Lung (tissue), 11 donors: ENCODE measurements at regions not wholly inside any gene's neighbourhood (a gene's known extent, or its start where the extent isn't known, plus 50 kb on each side); places are given as distances from the start of the nearest gene placed in this dataset.

Experiments used
- ATAC-seq: fragments of 200-7000 bp; cut with Tn5 transposase; one replicate; pipeline ENCODE4 v1.9.1; 2020; ENCODE audit warnings: moderate number of reproducible peaks; ENCODE audit not compliant: insufficient read depth, low FRiP score
- DNase-seq, 3 donors: peaks; one replicate each; pipeline ENCODE4 v3.0.0-alpha.2; 2013 to 2017
- H3K27ac ChIP-seq, 2 donors: one replicate each; pipeline ENCODE4 v1.5.1; 2013; ENCODE audit warnings: mild to moderate bottlenecking in 2 of 2, moderate library complexity in 2 of 2, control low read depth in 1 of 2, inconsistent platforms in 1 of 2, low read depth in 1 of 2, low read length in 1 of 2
- H3K27me3 ChIP-seq, 3 donors: one replicate each; pipeline ENCODE4 v1.5.1; 2013; ENCODE audit warnings: low read length in 2 of 3; ENCODE audit not compliant: control insufficient read depth in 3 of 3, insufficient read depth in 3 of 3
- H3K36me3 ChIP-seq, 4 donors: one replicate each; pipeline ENCODE4 v1.5.1; 2013; ENCODE audit warnings: low read length in 4 of 4, mild to moderate bottlenecking in 1 of 4, moderate library complexity in 1 of 4; ENCODE audit not compliant: control insufficient read depth in 4 of 4, insufficient read depth in 4 of 4
- H3K4me1 ChIP-seq, 5 donors: one replicate each; pipeline ENCODE4 v1.5.1; 2013; ENCODE audit warnings: low read length in 5 of 5, mild to moderate bottlenecking in 2 of 5, moderate library complexity in 1 of 5; ENCODE audit not compliant: control insufficient read depth in 5 of 5, insufficient read depth in 5 of 5
- H3K4me3 ChIP-seq: one replicate; pipeline ENCODE4 v1.5.1; 2013; ENCODE audit warnings: mild to moderate bottlenecking, control low read depth, moderate library complexity
- H3K9ac ChIP-seq, 2 donors: one replicate each; pipeline ENCODE4 v1.5.1; 2013; ENCODE audit warnings: low read length in 2 of 2, control low read depth in 1 of 2; ENCODE audit not compliant: insufficient read depth in 1 of 2
- H3K9me3 ChIP-seq, 4 donors: one replicate each; pipeline ENCODE4 v1.5.1; 2013; ENCODE audit warnings: low read length in 3 of 4, mild to moderate bottlenecking in 1 of 4, moderate library complexity in 1 of 4; ENCODE audit not compliant: control insufficient read depth in 4 of 4, insufficient read depth in 3 of 4
- CTCF ChIP-seq: IDR thresholded peaks from 2 replicates; pipeline ENCODE4 v1.5.1; 2012; ENCODE audit warnings: mild to moderate bottlenecking; ENCODE audit errors: control extremely low read depth, extremely low read depth
- WGBS, 2 donors: extraction: QIAGEN DNeasy Blood & Tissue Kit; methylation state at CpG; one replicate each; pipeline ENCODE4 v1.1.7; 2013; 5-methylcytosine and 5-hydroxymethylcytosine counted together
- donor health status: control.
- donor health status: control.
- donor health status: Bipolar disorder and iron deficiency.
- donor health status: healthy.
- donor health status: DM: yes; HTN: yes; CAD: no.

GRCh38 chr12:124623344-124624035 lies 56.1 kb upstream of the NCOR2 start:
- H3K4me1 ChIP-seq, result peaks cover 0 to 23% (median 13%) of the 10 kb centered on the region in 5 donors
- no peak overlapping the region for H3K4me3 ChIP-seq
- no peak overlapping the region for H3K9ac ChIP-seq
- ATAC-seq (no peak), DNase-seq (no peak)
- H3K36me3 ChIP-seq, result no peaks in the 10 kb centered on the region
- no peak for TF ChIP-seq CTCF
- H3K9me3 ChIP-seq, result no peaks in the 10 kb centered on the region
- WGBS, 2 donors, result 93 to 94% methylated on average over 14 of the region's 14 CpGs
- no peaks in the 10 kb centered on the region for H3K27me3 ChIP-seq
- H3K27ac ChIP-seq, result no peak overlapping the region

DNA sequence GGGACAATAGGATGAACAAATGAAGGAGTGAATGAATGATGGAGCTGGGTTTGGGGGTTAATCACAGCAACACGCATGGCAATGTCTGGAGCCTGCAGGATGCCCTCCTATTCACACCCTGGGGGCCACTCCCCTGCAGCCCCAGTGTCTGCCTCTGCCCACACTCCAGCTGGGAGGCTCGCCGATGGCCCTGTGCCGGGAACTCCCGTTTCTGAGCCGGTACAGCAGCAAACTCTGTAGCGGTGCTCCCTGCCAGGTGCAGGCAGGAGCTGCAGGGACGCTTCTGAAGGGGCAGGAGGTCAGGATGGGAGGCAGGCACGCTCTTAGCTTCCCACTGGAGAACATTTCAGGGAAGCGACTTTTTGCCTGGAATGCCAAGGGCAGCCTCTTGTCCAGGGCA lies 55.4 kb upstream of the NCOR2 start:
- no peak overlapping the region for H3K4me3 ChIP-seq
- DNase-seq, result no peak
- H3K27ac ChIP-seq, result peak overlapping the region in 1 of 2 donors; percentile 18
- H3K9ac ChIP-seq, result no peak overlapping the region
- no peak for TF ChIP-seq CTCF
- H3K4me1 ChIP-seq, result peaks cover 0 to 23% (median 13%) of the 10 kb centered on the region in 5 donors
- WGBS, 2 donors, result 70 to 78% methylated on average over 10 of the region's 10 CpGs
- H3K9me3 ChIP-seq, result no peaks in the 10 kb centered on the region
- H3K36me3 ChIP-seq, result no peaks in the 10 kb centered on the region
- no peak for ATAC-seq
- H3K27me3 ChIP-seq, result no peaks in the 10 kb centered on the region

GRCh38 chr12:124622331-124622730 lies 54.9 kb upstream of the NCOR2 start:
- Histone ChIP-seq H3K4me1 (peaks cover 0 to 23% (median 13%) of the 10 kb centered on the region in 5 donors), H3K27me3 (no peaks in the 10 kb centered on the region), H3K9ac (no peak overlapping the region), H3K9me3 (no peaks in the 10 kb centered on the region), H3K4me3 (no peak overlapping the region), H3K27ac (no peak overlapping the region), H3K36me3 (no peaks in the 10 kb centered on the region)
- WGBS, 2 donors, result 75 to 85% methylated on average over 7 of the region's 7 CpGs
- DNase-seq (no peak), ATAC-seq (no peak)
- TF ChIP-seq CTCF, result no peak

DNA sequence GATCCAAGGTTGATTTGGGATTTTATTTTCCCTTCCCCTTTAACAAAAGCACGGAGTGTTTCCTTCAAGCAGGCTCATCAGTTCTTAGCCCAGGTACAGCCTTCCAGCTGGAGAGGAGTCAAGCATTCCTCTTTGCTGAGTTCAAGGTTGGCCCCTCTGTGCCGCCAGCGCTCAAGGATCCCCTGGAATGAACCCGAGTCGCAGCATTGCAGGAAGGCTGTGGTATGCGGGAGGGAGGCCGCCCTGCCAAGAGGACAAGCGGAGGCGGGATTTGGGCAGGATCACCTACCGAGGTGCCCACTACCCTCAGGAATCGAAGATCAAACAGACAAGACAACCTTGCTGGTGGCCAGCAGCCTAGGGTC lies 53.9 kb upstream of the NCOR2 start:
- peak; percentile 32 for ATAC-seq
- Histone ChIP-seq H3K9ac (no peak overlapping the region), H3K36me3 (no peaks in the 10 kb centered on the region), H3K4me3 (no peak overlapping the region), H3K27ac (peak overlapping the region in 1 of 2 donors; percentile 50), H3K4me1 (peaks cover 0 to 15% (median 9%) of the 10 kb centered on the region in 5 donors), H3K9me3 (no peaks in the 10 kb centered on the region), H3K27me3 (no peaks in the 10 kb centered on the region)
- peak; percentile 49 to 77 (median 72) for DNase-seq
- WGBS, 2 donors, result 65 to 85% methylated on average over 11 of the region's 11 CpGs
- TF ChIP-seq CTCF, result no peak
